ENCODE measurements at regions not wholly inside any gene's neighbourhood (a gene's known extent, or its start where the extent isn't known, plus 50 kb on each side); places are given as distances from the start of the nearest gene placed in this dataset.

DNA sequence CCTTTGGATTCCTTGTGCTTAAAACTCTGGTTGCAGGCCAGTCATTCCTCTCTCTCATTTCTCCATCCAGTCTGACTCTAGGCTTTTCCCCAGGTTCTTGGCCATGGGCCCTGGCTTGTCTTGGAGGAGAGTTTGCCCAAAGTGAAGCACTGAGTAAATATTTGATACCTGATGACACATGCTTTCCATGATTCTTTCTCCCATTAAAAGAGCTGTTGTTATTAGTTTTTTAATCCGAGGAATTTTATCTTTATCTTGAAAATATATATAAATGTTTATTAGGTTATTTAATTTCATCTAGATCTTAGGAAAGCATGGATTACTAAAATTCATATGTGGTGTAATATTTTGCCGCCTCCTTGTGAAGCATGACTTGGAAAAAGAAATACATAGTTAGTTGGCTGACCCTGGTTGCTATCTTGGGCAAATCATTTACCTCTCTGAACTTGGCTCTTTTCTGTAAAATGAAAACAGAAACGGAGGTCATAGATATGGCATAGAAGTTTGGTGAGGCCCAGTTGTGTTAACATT lies 650.1 kb downstream of the SLC4A3 start:
- TF ChIP-seq, protein P1, sequence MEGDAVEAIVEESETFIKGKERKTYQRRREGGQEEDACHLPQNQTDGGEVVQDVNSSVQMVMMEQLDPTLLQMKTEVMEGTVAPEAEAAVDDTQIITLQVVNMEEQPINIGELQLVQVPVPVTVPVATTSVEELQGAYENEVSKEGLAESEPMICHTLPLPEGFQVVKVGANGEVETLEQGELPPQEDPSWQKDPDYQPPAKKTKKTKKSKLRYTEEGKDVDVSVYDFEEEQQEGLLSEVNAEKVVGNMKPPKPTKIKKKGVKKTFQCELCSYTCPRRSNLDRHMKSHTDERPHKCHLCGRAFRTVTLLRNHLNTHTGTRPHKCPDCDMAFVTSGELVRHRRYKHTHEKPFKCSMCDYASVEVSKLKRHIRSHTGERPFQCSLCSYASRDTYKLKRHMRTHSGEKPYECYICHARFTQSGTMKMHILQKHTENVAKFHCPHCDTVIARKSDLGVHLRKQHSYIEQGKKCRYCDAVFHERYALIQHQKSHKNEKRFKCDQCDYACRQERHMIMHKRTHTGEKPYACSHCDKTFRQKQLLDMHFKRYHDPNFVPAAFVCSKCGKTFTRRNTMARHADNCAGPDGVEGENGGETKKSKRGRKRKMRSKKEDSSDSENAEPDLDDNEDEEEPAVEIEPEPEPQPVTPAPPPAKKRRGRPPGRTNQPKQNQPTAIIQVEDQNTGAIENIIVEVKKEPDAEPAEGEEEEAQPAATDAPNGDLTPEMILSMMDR (IDR thresholded peaks at IDR 0.05): no peak
- no peak for TF ChIP-seq POLR2AphosphoS5 (IDR thresholded peaks at IDR 0.05)

Data from transverse colon (tissue), 4 donors.